ENCODE measurements at regions not wholly inside any gene's neighbourhood (a gene's known extent, or its start where the extent isn't known, plus 50 kb on each side); places are given as distances from the start of the nearest gene placed in this dataset.

- no peak overlapping the region for H3K9ac ChIP-seq (replicated peaks; ENCODE audit: extremely low read depth, insufficient read depth, low read length)
- H3K27me3 ChIP-seq (ENCODE audit: control insufficient read depth in 2 of 2, insufficient read depth in 2 of 2, low read length in 2 of 2), result no peaks in the 10 kb centered on the region
- no peak for DNase-seq (ENCODE audit: low read depth, low spot score)
- dilution Hi-C loops (cut with MboI; ENCODE audit: extremely low pct_ligation_motif_present, low sequenced_read_pairs) (no loop called here), intact Hi-C loops (cut with micrococcal nuclease) (no loop called here)
- BruUV-seq (replicated peaks), result no TSS peak
- no peaks in the 10 kb centered on the region for H3K9me1 ChIP-seq (replicated peaks; ENCODE audit: control insufficient read depth, extremely low read depth, insufficient read depth, low read length)
- no peak overlapping the region for H3K4me2 ChIP-seq (ENCODE audit: insufficient read depth, low read length)
- TF ChIP-seq MYC (IDR thresholded peaks at IDR 0.05; ENCODE audit: low read depth, low read length), result no peak
- TF ChIP-seq POLR2AphosphoS5 (IDR thresholded peaks at IDR 0.05; ENCODE audit: insufficient read depth, low read depth, low read length), result no peak
- TF ChIP-seq MAX (IDR thresholded peaks at IDR 0.05; ENCODE audit: insufficient read depth, insufficient read length), result no peak
- no peak for TF ChIP-seq CTCF (IDR thresholded peaks at IDR 0.05; ENCODE audit: extremely low read depth in 1 of 2, insufficient read depth in 1 of 2, low read depth in 1 of 2, low read length in 2 of 2)
- TF ChIP-seq FOS (IDR thresholded peaks at IDR 0.05; ENCODE audit: borderline replicate concordance, insufficient read depth, low read length), result no peak
- no peak for TF ChIP-seq JUN (IDR thresholded peaks at IDR 0.05; ENCODE audit: borderline replicate concordance, insufficient read depth, insufficient read length, low read depth)
- no peak for TF ChIP-seq POLR2A (IDR thresholded peaks at IDR 0.05; ENCODE audit: low read depth, low read length)
- H3K4me3 ChIP-seq (replicated peaks in 1 of 3; ENCODE audit: insufficient read depth in 1 of 3, low read depth in 1 of 3, low read length in 3 of 3), result no peak overlapping the region
- no peaks in the 10 kb centered on the region for H4K20me1 ChIP-seq (replicated peaks; ENCODE audit: control insufficient read depth, extremely low read depth, insufficient read depth, low read length)
- H2AFZ ChIP-seq (ENCODE audit: low read depth, low read length), result no peak overlapping the region
- H3K36me3 ChIP-seq (ENCODE audit: control insufficient read depth in 2 of 2, extremely low read depth in 1 of 2, insufficient read depth in 2 of 2, low read length in 2 of 2), result no peaks in the 10 kb centered on the region
- FAIRE-seq, result no peak
- H3K79me2 ChIP-seq (ENCODE audit: control insufficient read depth, insufficient read depth, low read length), result no peaks in the 10 kb centered on the region
- no peaks in the 10 kb centered on the region for H3K4me1 ChIP-seq (ENCODE audit: control insufficient read depth, extremely low read depth, insufficient read depth, low read length)
- peaks cover 4% of the 10 kb centered on the region for H3K9me3 ChIP-seq (replicated peaks; ENCODE audit: control insufficient read depth, insufficient read depth, low read length)
- H3K27ac ChIP-seq (ENCODE audit: insufficient read depth, low read depth, low read length), result no peak overlapping the region
- ChIA-PET POLR2A (no interaction called here), CTCF (no interaction called here)
These were observed 357.7 kb downstream of the UQCRFS1 start for GRCh38 chr19:28855216-28855615.

- H3K79me2 ChIP-seq (ENCODE audit: control insufficient read depth, insufficient read depth, low read length), result no peaks in the 10 kb centered on the region
- no TSS peak for BruUV-seq (replicated peaks)
- no peaks in the 10 kb centered on the region for H3K27me3 ChIP-seq (ENCODE audit: control insufficient read depth in 2 of 2, insufficient read depth in 2 of 2, low read length in 2 of 2)
- intact Hi-C loops (cut with micrococcal nuclease) (no loop called here), dilution Hi-C loops (cut with MboI; ENCODE audit: extremely low pct_ligation_motif_present, low sequenced_read_pairs) (no loop called here)
- no peaks in the 10 kb centered on the region for H3K4me1 ChIP-seq (ENCODE audit: control insufficient read depth, extremely low read depth, insufficient read depth, low read length)
- no peaks in the 10 kb centered on the region for H4K20me1 ChIP-seq (replicated peaks; ENCODE audit: control insufficient read depth, extremely low read depth, insufficient read depth, low read length)
- no peaks in the 10 kb centered on the region for H3K36me3 ChIP-seq (ENCODE audit: control insufficient read depth in 2 of 2, extremely low read depth in 1 of 2, insufficient read depth in 2 of 2, low read length in 2 of 2)
- H3K9me3 ChIP-seq (replicated peaks; ENCODE audit: control insufficient read depth, insufficient read depth, low read length), result peaks cover 7% of the 10 kb centered on the region
- no peak for DNase-seq (ENCODE audit: low read depth, low spot score)
- CTCF ChIA-PET, result no interaction called here
- POLR2A ChIA-PET, result no interaction called here
- H3K27ac ChIP-seq (ENCODE audit: insufficient read depth, low read depth, low read length), result no peak overlapping the region
- H3K9ac ChIP-seq (replicated peaks; ENCODE audit: extremely low read depth, insufficient read depth, low read length), result no peak overlapping the region
- H3K4me3 ChIP-seq (replicated peaks in 1 of 3; ENCODE audit: insufficient read depth in 1 of 3, low read depth in 1 of 3, low read length in 3 of 3), result no peak overlapping the region
- no peak overlapping the region for H3K4me2 ChIP-seq (ENCODE audit: insufficient read depth, low read length)
- FAIRE-seq, result no peak
- H3K9me1 ChIP-seq (replicated peaks; ENCODE audit: control insufficient read depth, extremely low read depth, insufficient read depth, low read length), result no peaks in the 10 kb centered on the region
- TF ChIP-seq JUN (IDR thresholded peaks at IDR 0.05; ENCODE audit: borderline replicate concordance, insufficient read depth, insufficient read length, low read depth), result no peak
- no peak for TF ChIP-seq EZH2 (IDR thresholded peaks at IDR 0.05; ENCODE audit: borderline replicate concordance, low read depth, low read length, severe bottlenecking)
- TF ChIP-seq FOS (IDR thresholded peaks at IDR 0.05; ENCODE audit: borderline replicate concordance, insufficient read depth, low read length), result no peak
- no peak for TF ChIP-seq MAX (IDR thresholded peaks at IDR 0.05; ENCODE audit: insufficient read depth, insufficient read length)
- no peak for TF ChIP-seq POLR2A (IDR thresholded peaks at IDR 0.05; ENCODE audit: low read depth, low read length)
- no peak overlapping the region for H2AFZ ChIP-seq (ENCODE audit: low read depth, low read length)
These were observed 365.5 kb downstream of the UQCRFS1 start for GRCh38 chr19:28847468-28847867.

Measured in endothelial cell of umbilical vein (primary cell).